BE2C (cell line): ENCODE measurements at regions not wholly inside any gene's neighbourhood (a gene's known extent, or its start where the extent isn't known, plus 50 kb on each side); places are given as distances from the start of the nearest gene placed in this dataset.
"Not testable (repeated sequence)": the region's sequence is repeated elsewhere in the genome, so short reads cannot be mapped to it uniquely, and the experiment has no call there.

Experiments
- DNase-seq: peaks from one replicate; pipeline ENCODE4 v3.0.0-alpha.2; 2020
- H3K27me3 ChIP-seq: fragments of 250-450 bp; sonication (Bioruptor Pico); 2 replicates; pipeline ENCODE4 v1.5.1; 2020; ENCODE audit warnings: mild to moderate bottlenecking
- H3K36me3 ChIP-seq: fragments of 250-450 bp; sonication (Bioruptor Pico); 2 replicates; pipeline ENCODE4 v1.5.1; 2020; ENCODE audit warnings: mild to moderate bottlenecking
- H3K4me1 ChIP-seq: fragments of 250-450 bp; sonication (Bioruptor Pico); 2 replicates; pipeline ENCODE4 v1.5.1; 2020
- H3K4me3 ChIP-seq: 2 replicates; pipeline ENCODE4 v1.5.1; 2011; ENCODE audit warnings: low read depth, low read length
- H3K9me3 ChIP-seq: fragments of 250-450 bp; sonication (Bioruptor Pico); 2 replicates; pipeline ENCODE4 v1.5.1; 2020
- TF ChIP-seq, protein P1 (sequence below): IDR thresholded peaks from 2 replicates; pipeline ENCODE4 v1.5.1; 2012; ENCODE audit warnings: mild to moderate bottlenecking, low read depth, low read length

- H3K4me1 ChIP-seq, result no peaks in the 10 kb centered on the region
- no peaks in the 10 kb centered on the region for H3K36me3 ChIP-seq
- TF ChIP-seq, protein P1, sequence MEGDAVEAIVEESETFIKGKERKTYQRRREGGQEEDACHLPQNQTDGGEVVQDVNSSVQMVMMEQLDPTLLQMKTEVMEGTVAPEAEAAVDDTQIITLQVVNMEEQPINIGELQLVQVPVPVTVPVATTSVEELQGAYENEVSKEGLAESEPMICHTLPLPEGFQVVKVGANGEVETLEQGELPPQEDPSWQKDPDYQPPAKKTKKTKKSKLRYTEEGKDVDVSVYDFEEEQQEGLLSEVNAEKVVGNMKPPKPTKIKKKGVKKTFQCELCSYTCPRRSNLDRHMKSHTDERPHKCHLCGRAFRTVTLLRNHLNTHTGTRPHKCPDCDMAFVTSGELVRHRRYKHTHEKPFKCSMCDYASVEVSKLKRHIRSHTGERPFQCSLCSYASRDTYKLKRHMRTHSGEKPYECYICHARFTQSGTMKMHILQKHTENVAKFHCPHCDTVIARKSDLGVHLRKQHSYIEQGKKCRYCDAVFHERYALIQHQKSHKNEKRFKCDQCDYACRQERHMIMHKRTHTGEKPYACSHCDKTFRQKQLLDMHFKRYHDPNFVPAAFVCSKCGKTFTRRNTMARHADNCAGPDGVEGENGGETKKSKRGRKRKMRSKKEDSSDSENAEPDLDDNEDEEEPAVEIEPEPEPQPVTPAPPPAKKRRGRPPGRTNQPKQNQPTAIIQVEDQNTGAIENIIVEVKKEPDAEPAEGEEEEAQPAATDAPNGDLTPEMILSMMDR, result 0 out of 2 replicates have a peak, but pooled peaks have one; percentile 12
- peak; percentile 7 for DNase-seq
- H3K4me3 ChIP-seq, result no peak overlapping the region
- no peaks in the 10 kb centered on the region for H3K9me3 ChIP-seq
- no peaks in the 10 kb centered on the region; the same call in 1 of the 2 replicates for H3K27me3 ChIP-seq
Observed at GRCh38 chr2:97355887-97356286, 233.8 kb downstream of the ANKRD36B start.

GRCh38 chr2:97355176-97355575 lies 234.5 kb downstream of the ANKRD36B start:
- TF ChIP-seq, protein P1, result no peak
- DNase-seq, result no peak
- no peaks in the 10 kb centered on the region for H3K4me1 ChIP-seq
- no peaks in the 10 kb centered on the region for H3K9me3 ChIP-seq
- H3K36me3 ChIP-seq, result no peaks in the 10 kb centered on the region
- no peak overlapping the region for H3K4me3 ChIP-seq
- H3K27me3 ChIP-seq, result no peaks in the 10 kb centered on the region; the same call in 1 of the 2 replicates

DNA sequence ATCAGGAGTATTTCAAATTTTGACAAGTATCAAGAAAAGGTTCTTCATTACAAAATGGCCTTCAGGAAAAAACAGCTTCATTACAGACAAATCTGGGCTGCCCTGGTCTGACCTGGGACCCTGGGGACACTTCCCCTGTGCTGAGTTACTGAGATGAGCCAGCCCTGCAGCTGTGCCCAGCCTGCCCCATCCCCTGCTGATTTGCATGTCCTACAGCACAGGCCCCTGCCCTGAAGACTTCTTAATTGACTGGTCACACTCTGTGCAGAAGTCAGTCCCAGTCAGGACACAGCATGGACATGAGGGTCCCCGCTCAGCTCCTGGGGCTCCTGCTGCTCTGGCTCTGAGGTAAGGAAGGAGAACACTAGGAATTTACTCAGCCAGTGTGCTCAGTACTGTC lies 235.1 kb downstream of the ANKRD36B start:
- TF ChIP-seq, protein P1, result no peak
- Histone ChIP-seq H3K36me3 (no peaks in the 10 kb centered on the region), H3K9me3 (no peaks in the 10 kb centered on the region), H3K4me1 (no peaks in the 10 kb centered on the region), H3K27me3 (no peaks in the 10 kb centered on the region; the same call in 1 of the 2 replicates), H3K4me3 (no peak overlapping the region)
- DNase-seq, result no peak

DNA sequence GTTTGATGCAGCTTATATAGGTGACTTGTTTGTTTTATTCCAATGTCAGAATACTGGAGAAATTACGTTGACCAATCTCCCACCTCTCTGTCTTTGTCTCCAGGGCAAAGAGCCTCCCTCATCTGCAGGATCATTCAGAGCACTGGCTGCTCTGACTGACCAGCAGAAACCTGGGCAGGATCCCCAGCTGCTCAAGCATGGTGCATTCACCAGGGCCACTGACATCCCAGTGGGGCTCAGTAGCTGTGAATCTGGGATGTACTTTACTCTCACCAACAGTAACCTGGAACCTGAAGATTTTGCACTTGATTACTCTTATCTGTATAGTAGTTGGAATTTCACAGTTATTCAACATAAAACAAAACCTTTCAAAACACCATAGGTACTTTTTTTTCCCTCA lies 235.9 kb downstream of the ANKRD36 start:
- no peaks in the 10 kb centered on the region; the same call in 1 of the 2 replicates for H3K27me3 ChIP-seq
- no peak for DNase-seq
- TF ChIP-seq, protein P1, result no peak
- H3K4me1 ChIP-seq, result no peaks in the 10 kb centered on the region
- H3K36me3 ChIP-seq, result no peaks in the 10 kb centered on the region
- no peaks in the 10 kb centered on the region for H3K9me3 ChIP-seq
- H3K4me3 ChIP-seq, result no peak overlapping the region

DNA sequence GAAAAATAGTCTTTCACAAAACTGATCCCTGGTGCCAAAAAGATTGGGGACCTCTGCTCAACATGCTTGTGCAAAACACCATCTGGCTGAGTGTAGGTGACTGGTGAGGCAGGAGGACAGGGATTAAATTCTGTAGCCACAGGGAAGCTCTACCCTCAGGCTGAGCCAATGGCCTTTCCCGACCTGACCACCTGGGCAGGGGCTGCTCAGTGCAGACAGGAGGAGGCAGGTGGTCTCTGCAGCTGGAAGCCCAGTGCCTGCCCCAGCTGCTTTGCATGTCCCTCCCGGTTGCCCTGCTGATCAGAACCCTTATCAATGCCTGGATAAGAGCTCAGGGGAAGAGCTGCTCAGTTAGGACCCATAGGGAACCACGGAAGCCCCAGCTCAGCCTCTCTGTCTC lies 235.3 kb downstream of the ANKRD36 start:
- Histone ChIP-seq H3K4me3 (no peak overlapping the region), H3K27me3 (no peaks in the 10 kb centered on the region; the same call in 1 of the 2 replicates), H3K4me1 (no peaks in the 10 kb centered on the region), H3K9me3 (no peaks in the 10 kb centered on the region), H3K36me3 (no peaks in the 10 kb centered on the region)
- TF ChIP-seq, protein P1, result no peak
- no peak for DNase-seq

DNA sequence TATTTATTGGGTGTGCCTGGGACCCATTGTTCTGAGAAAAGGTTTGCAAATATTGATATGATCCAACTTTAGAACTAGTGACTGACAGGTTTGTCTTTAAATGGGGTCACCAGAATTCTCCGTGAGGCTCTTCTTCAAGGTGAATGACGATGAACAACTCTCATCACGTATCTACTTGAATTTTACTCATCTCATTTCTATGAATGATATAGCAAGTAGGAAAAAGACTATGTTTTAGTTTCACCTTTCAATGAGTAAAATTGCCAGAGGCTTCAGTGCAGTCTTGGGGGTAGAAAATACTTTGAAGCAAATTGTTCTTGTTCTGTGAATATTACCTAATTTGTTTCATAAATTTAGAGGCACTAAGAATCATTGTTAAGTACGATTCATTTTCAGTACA lies 232.0 kb downstream of the ANKRD36 start:
- not testable (repeated sequence) for H3K4me3 ChIP-seq, DNase-seq, H3K36me3 ChIP-seq, H3K27me3 ChIP-seq, H3K9me3 ChIP-seq, H3K4me1 ChIP-seq

- not testable (repeated sequence) for H3K36me3 ChIP-seq, H3K4me3 ChIP-seq, DNase-seq, H3K27me3 ChIP-seq, H3K4me1 ChIP-seq, H3K9me3 ChIP-seq
Observed at GRCh38 chr2:97333674-97334073, 220.7 kb downstream of the ANKRD36 start.

DNA sequence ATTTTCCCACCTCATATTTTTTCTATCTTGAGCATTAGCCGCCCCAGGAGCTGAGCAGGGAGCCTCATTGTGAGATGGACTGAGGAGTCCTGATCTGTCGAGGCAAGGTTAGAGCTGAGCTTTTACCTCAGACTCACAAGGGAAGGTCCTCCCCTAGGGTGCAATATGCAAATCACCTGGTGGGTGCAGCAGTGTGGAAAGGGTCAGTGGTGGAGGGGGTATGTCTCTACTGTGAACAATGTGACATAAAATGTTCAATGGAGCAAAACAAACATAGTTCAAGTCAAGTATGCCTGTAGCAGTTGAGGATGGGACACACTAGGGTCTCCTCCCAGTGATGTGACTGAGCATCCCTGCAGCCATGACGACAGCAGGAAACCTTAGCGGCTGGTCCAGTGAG lies 219.2 kb downstream of the ANKRD36 start:
- H3K27me3 ChIP-seq, H3K9me3 ChIP-seq, H3K4me3 ChIP-seq, DNase-seq, H3K36me3 ChIP-seq, H3K4me1 ChIP-seq: not testable (repeated sequence)

DNA sequence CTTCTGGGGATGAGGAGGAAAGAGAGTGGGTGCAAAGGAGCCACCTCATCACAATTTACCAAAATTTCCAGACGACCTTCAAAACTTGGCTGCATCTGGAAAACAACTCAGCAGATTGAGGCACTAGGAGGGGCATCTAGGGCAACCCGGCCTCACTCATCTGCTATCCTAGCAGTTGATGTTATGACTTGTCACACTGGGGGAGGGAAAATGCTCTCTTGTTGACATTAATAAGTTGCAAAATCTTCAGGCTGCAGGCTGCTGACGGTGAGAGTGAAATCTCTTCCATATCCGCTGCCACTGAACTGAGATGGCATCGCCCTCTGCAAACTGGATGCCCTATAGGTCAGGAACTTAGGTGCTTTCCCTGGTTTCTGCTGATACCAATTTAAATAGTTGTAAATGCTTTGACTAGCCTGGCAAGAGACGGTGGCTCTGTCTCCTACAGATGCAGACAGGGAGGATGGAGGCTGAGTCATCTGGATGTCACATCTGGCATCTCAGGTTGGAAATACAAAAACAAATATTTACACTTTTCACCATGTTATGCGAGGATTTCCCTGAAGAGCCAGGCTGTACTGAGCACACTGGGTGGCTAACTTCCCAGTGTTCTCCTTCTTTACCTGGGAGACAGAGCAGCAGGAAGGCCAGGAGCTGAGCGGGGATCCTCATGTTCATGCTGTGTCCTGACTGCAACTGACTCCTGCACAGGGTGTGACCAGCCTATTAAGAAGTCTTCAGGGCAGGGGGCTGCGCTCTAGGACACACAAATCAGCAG lies 209.2 kb downstream of the ANKRD36 start:
- DNase-seq, H3K4me3 ChIP-seq, H3K4me1 ChIP-seq, H3K27me3 ChIP-seq, H3K9me3 ChIP-seq, H3K36me3 ChIP-seq: not testable (repeated sequence)

- not testable (repeated sequence) for DNase-seq, H3K4me3 ChIP-seq, H3K27me3 ChIP-seq, H3K9me3 ChIP-seq, H3K36me3 ChIP-seq, H3K4me1 ChIP-seq
Observed at GRCh38 chr2:97315358-97315757, 202.4 kb downstream of the ANKRD36 start.
